DND-41 (cell line): ENCODE measurements at regions not wholly inside any gene's neighbourhood (a gene's known extent, or its start where the extent isn't known, plus 50 kb on each side); places are given as distances from the start of the nearest gene placed in this dataset.

Source experiments
- ATAC-seq: fragments of 200-7000 bp; cut with Tn5 transposase; 3 replicates; pipeline ENCODE4 v1.9.1; 2021; ENCODE audit warnings: low read depth; ENCODE audit not compliant: insufficient read depth
- DNase-seq: peaks from one replicate; pipeline ENCODE4 v3.0.0-alpha.2; 2020
- H2AFZ ChIP-seq: 2 replicates; pipeline ENCODE4 v1.6.0; 2012; ENCODE audit warnings: low read depth, low read length
- H3K27ac ChIP-seq: 2 replicates; pipeline ENCODE4 v1.5.1; 2012; ENCODE audit warnings: low read length, inconsistent platforms
- H3K27me3 ChIP-seq: fragments of 200-600 bp; sonication (generic); 2 replicates; pipeline ENCODE4 v1.6.0; 2012; ENCODE audit warnings: low read length, mild to moderate bottlenecking, inconsistent platforms; ENCODE audit not compliant: insufficient read depth, poor library complexity
- H3K36me3 ChIP-seq: 2 replicates; pipeline ENCODE4 v1.5.1; 2012; ENCODE audit warnings: low read length, inconsistent platforms; ENCODE audit not compliant: insufficient read depth
- H3K4me1 ChIP-seq: 2 replicates; pipeline ENCODE4 v1.5.1; 2012; ENCODE audit warnings: mild to moderate bottlenecking, low read length; ENCODE audit not compliant: insufficient read depth
- H3K4me2 ChIP-seq: 2 replicates; pipeline ENCODE4 v1.6.0; 2012; ENCODE audit warnings: mild to moderate bottlenecking, moderate library complexity, low read length, inconsistent platforms; ENCODE audit not compliant: insufficient read depth
- H3K4me3 ChIP-seq, 2 experiments: fragments of 200-600 bp in 1 of 2; shearing (Covaris generic) in 1 of 2; 2 replicates each; pipeline ENCODE4 v1.5.1; 2012 to 2016; ENCODE audit warnings: inconsistent platforms in 2 of 2, low read length in 2 of 2, mild to moderate bottlenecking in 2 of 2, low read depth in 1 of 2, moderate library complexity in 1 of 2
- H3K79me2 ChIP-seq: 2 replicates; pipeline ENCODE4 v1.6.0; 2012; ENCODE audit warnings: low read length, inconsistent platforms; ENCODE audit not compliant: insufficient read depth
- H3K9ac ChIP-seq: 2 replicates; pipeline ENCODE4 v1.6.0; 2012; ENCODE audit warnings: low read depth, mild to moderate bottlenecking, inconsistent platforms, low read length, moderate library complexity
- H3K9me3 ChIP-seq: 2 replicates; pipeline ENCODE4 v1.5.1; 2012; ENCODE audit warnings: low read length, moderate library complexity, mild to moderate bottlenecking, inconsistent platforms; ENCODE audit not compliant: insufficient read depth, severe bottlenecking
- H4K20me1 ChIP-seq: 2 replicates; pipeline ENCODE4 v1.6.0; 2012; ENCODE audit warnings: low read length; ENCODE audit not compliant: insufficient read depth
- CTCF ChIP-seq: IDR thresholded peaks from 2 replicates; pipeline ENCODE4 v1.5.1; 2012; ENCODE audit warnings: borderline replicate concordance, low read length, moderate library complexity, mild to moderate bottlenecking; ENCODE audit not compliant: poor library complexity, severe bottlenecking; ENCODE audit errors: extremely low read depth
- EZH2 ChIP-seq: IDR thresholded peaks from 3 replicates; pipeline ENCODE4 v1.6.1; 2012; ENCODE audit warnings: borderline replicate concordance, low read depth, mild to moderate bottlenecking, moderate library complexity, low read length, inconsistent platforms; ENCODE audit not compliant: severe bottlenecking

- H3K4me1 ChIP-seq = no peaks in the 10 kb centered on the region
- DNase-seq (no peak), ATAC-seq (no peak)
- H3K27ac ChIP-seq = no peak overlapping the region
- no peaks in the 10 kb centered on the region for H3K36me3 ChIP-seq
- no peak overlapping the region for H3K4me2 ChIP-seq
- no peaks in the 10 kb centered on the region for H4K20me1 ChIP-seq
- H2AFZ ChIP-seq = no peak overlapping the region
- H3K9me3 ChIP-seq = no peaks in the 10 kb centered on the region
- H3K4me3 ChIP-seq = no peak overlapping the region
- H3K79me2 ChIP-seq = no peaks in the 10 kb centered on the region
- H3K27me3 ChIP-seq = no peaks in the 10 kb centered on the region
- TF ChIP-seq CTCF = no peak
- no peak for TF ChIP-seq EZH2
- no peak overlapping the region for H3K9ac ChIP-seq
These were observed 79.1 kb downstream of the ZNF365 start for GRCh38 chr10:62453274-62453673.

GRCh38 chr10:62454687-62455397, 80.7 kb downstream of the ZNF365 start:
- Histone ChIP-seq H3K4me3 (no peak overlapping the region), H3K36me3 (no peaks in the 10 kb centered on the region), H3K4me1 (no peaks in the 10 kb centered on the region), H3K4me2 (no peak overlapping the region), H4K20me1 (no peaks in the 10 kb centered on the region), H3K9ac (no peak overlapping the region), H3K79me2 (no peaks in the 10 kb centered on the region), H3K27me3 (no peaks in the 10 kb centered on the region), H3K9me3 (no peaks in the 10 kb centered on the region), H2AFZ (no peak overlapping the region), H3K27ac (no peak overlapping the region)
- TF ChIP-seq CTCF (no peak), EZH2 (no peak)
- ATAC-seq (no peak), DNase-seq (no peak)

GRCh38 chr10:62456611-62457101, 82.5 kb downstream of the ZNF365 start:
- Histone ChIP-seq H2AFZ (no peak overlapping the region), H3K27ac (no peak overlapping the region), H4K20me1 (no peaks in the 10 kb centered on the region), H3K9me3 (no peaks in the 10 kb centered on the region), H3K4me2 (no peak overlapping the region), H3K27me3 (no peaks in the 10 kb centered on the region), H3K9ac (no peak overlapping the region), H3K4me3 (no peak overlapping the region), H3K4me1 (no peaks in the 10 kb centered on the region), H3K79me2 (no peaks in the 10 kb centered on the region), H3K36me3 (no peaks in the 10 kb centered on the region)
- ATAC-seq (no peak), DNase-seq (no peak)
- TF ChIP-seq CTCF = no peak
- TF ChIP-seq EZH2 = no peak

GRCh38 chr10:62457196-62457595, 83.0 kb downstream of the ZNF365 start:
- Histone ChIP-seq H3K4me2 (no peak overlapping the region), H3K79me2 (no peaks in the 10 kb centered on the region), H3K9me3 (no peaks in the 10 kb centered on the region), H3K27me3 (no peaks in the 10 kb centered on the region), H3K27ac (no peak overlapping the region), H3K4me3 (no peak overlapping the region), H3K9ac (no peak overlapping the region), H3K4me1 (no peaks in the 10 kb centered on the region), H2AFZ (no peak overlapping the region), H3K36me3 (no peaks in the 10 kb centered on the region), H4K20me1 (no peaks in the 10 kb centered on the region)
- TF ChIP-seq EZH2 (no peak), CTCF (no peak)
- DNase-seq = no peak
- no peak for ATAC-seq
